Fibroblast of the conjunctiva (primary cell): ENCODE measurements at regions not wholly inside any gene's neighbourhood (a gene's known extent, or its start where the extent isn't known, plus 50 kb on each side); places are given as distances from the start of the nearest gene placed in this dataset.
"Not testable (repeated sequence)": the region's sequence is repeated elsewhere in the genome, so short reads cannot be mapped to it uniquely, and the experiment has no call there.

Experiments used
- DNase-seq: peaks from one replicate; pipeline ENCODE4 v3.0.0-alpha.2; 2010; ENCODE audit warnings: low read depth

GRCh38 chrX:138282598-138283150 is 428.8 kb downstream of the FGF13 start:
- not testable (repeated sequence) for DNase-seq

- no peak for DNase-seq
Observed at GRCh38 chrX:138287205-138287877, 424.2 kb downstream of the FGF13 start.

- no peak for DNase-seq
Observed at GRCh38 chrX:138294951-138295350, 416.6 kb downstream of the FGF13 start.

- no peak for DNase-seq
Observed at GRCh38 chrX:138298268-138298667, 413.2 kb downstream of the FGF13 start.

- DNase-seq = no peak
Observed at GRCh38 chrX:138345801-138346200, 365.7 kb downstream of the FGF13 start.

- no peak for DNase-seq
Observed at GRCh38 chrX:138349351-138349750, 362.2 kb downstream of the FGF13 start.

- no peak for DNase-seq
Observed at GRCh38 chrX:138378876-138379275, 332.6 kb downstream of the FGF13 start.

GRCh38 chrX:138408101-138408500 is 303.4 kb downstream of the FGF13 start:
- DNase-seq = no peak

- DNase-seq = no peak
Observed at GRCh38 chrX:138411048-138411447, 300.5 kb downstream of the FGF13 start.
